ENCODE measurements at regions not wholly inside any gene's neighbourhood (a gene's known extent, or its start where the extent isn't known, plus 50 kb on each side); places are given as distances from the start of the nearest gene placed in this dataset.
"Not testable (repeated sequence)": the region's sequence is repeated elsewhere in the genome, so short reads cannot be mapped to it uniquely, and the experiment has no call there.

- no peak for DNase-seq (ENCODE audit: low read depth in 2 of 3, low spot score in 1 of 3)
Measured at GRCh38 chr13:79637133-79637763, 156.3 kb downstream of the NDFIP2 start.

- no peak for DNase-seq (ENCODE audit: low read depth in 2 of 3, low spot score in 1 of 3)
Measured at GRCh38 chr13:79631051-79631659, 150.2 kb downstream of the NDFIP2 start.

- DNase-seq (ENCODE audit: low read depth in 2 of 3, low spot score in 1 of 3) = no peak
Measured at GRCh38 chr13:79628463-79628862, 147.5 kb downstream of the NDFIP2 start.

- no peak for DNase-seq (ENCODE audit: low read depth in 2 of 3, low spot score in 1 of 3)
Measured at GRCh38 chr13:79626924-79627323, 146.0 kb downstream of the NDFIP2 start.

GRCh38 chr13:79625517-79625916, 144.6 kb downstream of the NDFIP2 start:
- DNase-seq (ENCODE audit: low read depth in 2 of 3, low spot score in 1 of 3) = no peak

- no peak for DNase-seq (ENCODE audit: low read depth in 2 of 3, low spot score in 1 of 3)
Measured at GRCh38 chr13:79621902-79622301, 140.9 kb downstream of the NDFIP2 start.

GRCh38 chr13:79621449-79621848, 140.5 kb downstream of the NDFIP2 start:
- DNase-seq (ENCODE audit: low read depth in 2 of 3, low spot score in 1 of 3) = no peak

GRCh38 chr13:79614250-79614918, 133.4 kb downstream of the NDFIP2 start:
- DNase-seq (ENCODE audit: low read depth in 2 of 3, low spot score in 1 of 3) = no peak

GRCh38 chr13:79612604-79613003, 131.6 kb downstream of the NDFIP2 start:
- DNase-seq (ENCODE audit: low read depth in 2 of 3, low spot score in 1 of 3) = no peak

GRCh38 chr13:79607895-79608294, 126.9 kb downstream of the NDFIP2 start:
- DNase-seq (ENCODE audit: low read depth in 2 of 3, low spot score in 1 of 3) = not testable (repeated sequence)

Measured in stimulated activated CD4-positive, alpha-beta T cell treated with anti-CD3 and anti-CD28 coated beads, Interleukin-12 subunit alpha, Interleukin-12 subunit beta, amount 100 ng/mL, for 48 hours (primary cell).